Pancreas (tissue), 10 donors: ENCODE measurements at regions not wholly inside any gene's neighbourhood (a gene's known extent, or its start where the extent isn't known, plus 50 kb on each side); places are given as distances from the start of the nearest gene placed in this dataset.
"Not testable (repeated sequence)": the region's sequence is repeated elsewhere in the genome, so short reads cannot be mapped to it uniquely, and the experiment has no call there.

Source experiments
- ATAC-seq, 4 donors: fragments of 200-7000 bp; cut with Tn5 transposase; one replicate each; pipeline versions ENCODE4 v1.8.0 to v1.9.1; 2020; ENCODE audit warnings: mild to moderate bottlenecking in 4 of 4, moderate library complexity in 4 of 4
- DNase-seq, 6 donors: peaks; one replicate each; pipeline ENCODE4 v3.0.0-alpha.2; 2020
- FAIRE-seq: peaks from 2 replicates; lab custom pipeline; 2012; peaks lifted over from hg19 to GRCh38; lab: Jason Lieb, UNC
- H3K27ac ChIP-seq, 4 donors: fragments of 200-600 bp; sonication (generic); 1 replicate in 3 of 4; 2 replicates in 1 of 4; pipeline versions ENCODE4 v1.5.0 to v1.8.0; 2020
- H3K27me3 ChIP-seq, 4 donors: fragments of 200-600 bp; one replicate each; pipeline ENCODE4 v1.8.0; 2021
- H3K36me3 ChIP-seq, 3 donors: fragments of 200-600 bp; sonication (generic) in 1 of 3; one replicate each; pipeline versions ENCODE4 v1.5.0 to v1.8.0; 2020 to 2021
- H3K4me1 ChIP-seq, 3 donors: fragments of 200-600 bp; one replicate each; pipeline ENCODE4 v1.8.0; 2021
- H3K4me3 ChIP-seq, 4 donors: fragments of 200-600 bp; sonication (generic) in 2 of 4; one replicate each; pipeline versions ENCODE4 v1.5.0 to v1.8.0; 2020 to 2021
- H3K9me3 ChIP-seq, 4 donors: fragments of 200-600 bp; one replicate each; pipeline ENCODE4 v1.8.0; 2021
- WGBS, 2 donors: extraction: QIAGEN DNeasy Blood & Tissue Kit; methylation state at CpG; one replicate each; pipeline ENCODE4 v1.1.7; 2013; 5-methylcytosine and 5-hydroxymethylcytosine counted together
- intact Hi-C, 3 donors: fragments of 100-400 bp; cut with DNase I; formaldehyde crosslinking; loops; one replicate each; pipeline versions ENCODE4 v1.11.1 to v1.14.2; 2022
- TF ChIP-seq, protein P1 (sequence below), 4 donors: fragments of 200-600 bp; sonication (generic) in 3 of 4; IDR thresholded peaks; one replicate each; pipeline versions ENCODE4 v1.5.0 to v1.8.0; 2021; ENCODE audit warnings: antibody characterized with exemption in 4 of 4
- donor health status: healthy with polysubstance abuse.
- donor health status: DM: no; HTN: no; CAD: no; lungs with moderate emphysema.
- donor health status: DM: no; HTN: no; CAD: no.
- donor health status: control.
- donor health status: control.
- donor health status: Bipolar disorder and iron deficiency.
- donor health status: DM: yes; HTN: yes; CAD: no.
- donor health status: DM: no; HTN: no; CAD: no.
- donor health status: DM: no; HTN: no; CAD: no.
- donor health status: DM: yes; HTN: yes; CAD: no.

DNA sequence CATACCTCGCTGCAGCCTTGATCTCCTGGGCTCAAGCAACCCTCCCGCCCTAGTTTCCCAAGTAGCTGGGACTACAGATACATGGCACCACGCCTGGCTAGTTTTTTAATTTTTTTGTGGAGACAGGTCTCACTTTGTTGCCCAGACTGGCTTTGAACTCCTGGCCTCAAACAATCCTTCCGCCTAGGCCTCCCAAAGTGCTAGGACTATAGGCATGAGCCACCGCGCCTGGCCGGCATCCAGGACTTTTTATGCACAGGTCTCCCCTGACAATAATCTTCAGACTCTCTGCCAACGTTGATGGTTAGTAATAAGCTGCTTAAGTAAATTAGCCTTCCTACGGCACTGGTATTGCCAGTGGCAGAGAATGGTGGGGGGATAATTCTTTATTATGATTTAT is 110.5 kb upstream of the MTHFD1L start:
- ATAC-seq (no peak), DNase-seq (no peak), FAIRE-seq (no peak)
- Histone ChIP-seq H3K27me3 (no peaks in the 10 kb centered on the region), H3K36me3 (no peaks in the 10 kb centered on the region), H3K4me1 (no peaks in the 10 kb centered on the region), H3K27ac (no peak overlapping the region), H3K4me3 (no peak overlapping the region), H3K9me3 (no peaks in the 10 kb centered on the region)
- intact Hi-C loops: no loop called here
- WGBS, 2 donors: 75 to 84% methylated on average over 9 of the region's 9 CpGs
- TF ChIP-seq, protein P1, sequence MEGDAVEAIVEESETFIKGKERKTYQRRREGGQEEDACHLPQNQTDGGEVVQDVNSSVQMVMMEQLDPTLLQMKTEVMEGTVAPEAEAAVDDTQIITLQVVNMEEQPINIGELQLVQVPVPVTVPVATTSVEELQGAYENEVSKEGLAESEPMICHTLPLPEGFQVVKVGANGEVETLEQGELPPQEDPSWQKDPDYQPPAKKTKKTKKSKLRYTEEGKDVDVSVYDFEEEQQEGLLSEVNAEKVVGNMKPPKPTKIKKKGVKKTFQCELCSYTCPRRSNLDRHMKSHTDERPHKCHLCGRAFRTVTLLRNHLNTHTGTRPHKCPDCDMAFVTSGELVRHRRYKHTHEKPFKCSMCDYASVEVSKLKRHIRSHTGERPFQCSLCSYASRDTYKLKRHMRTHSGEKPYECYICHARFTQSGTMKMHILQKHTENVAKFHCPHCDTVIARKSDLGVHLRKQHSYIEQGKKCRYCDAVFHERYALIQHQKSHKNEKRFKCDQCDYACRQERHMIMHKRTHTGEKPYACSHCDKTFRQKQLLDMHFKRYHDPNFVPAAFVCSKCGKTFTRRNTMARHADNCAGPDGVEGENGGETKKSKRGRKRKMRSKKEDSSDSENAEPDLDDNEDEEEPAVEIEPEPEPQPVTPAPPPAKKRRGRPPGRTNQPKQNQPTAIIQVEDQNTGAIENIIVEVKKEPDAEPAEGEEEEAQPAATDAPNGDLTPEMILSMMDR (IDR thresholded peaks at IDR 0.05): no peak

DNA sequence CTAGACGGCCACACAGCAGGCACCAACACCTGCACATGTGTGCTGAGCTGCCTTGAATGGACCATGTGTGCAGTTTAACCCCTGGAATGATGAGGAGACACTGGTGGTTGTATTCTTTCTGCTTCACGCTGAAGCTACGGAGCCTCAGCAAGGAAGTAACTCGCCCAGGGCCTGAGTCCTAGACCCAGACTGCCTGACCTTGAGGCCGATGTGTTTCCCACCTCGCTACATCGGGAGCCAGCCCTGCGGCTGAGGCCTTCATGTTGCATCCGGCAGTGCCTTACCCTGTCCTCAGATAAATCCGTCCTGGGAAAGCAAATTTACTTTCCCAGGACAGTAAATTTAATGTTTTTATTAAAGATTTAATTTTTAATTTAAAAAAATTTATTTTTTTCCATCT is 110.0 kb upstream of the MTHFD1L start:
- FAIRE-seq (no peak), ATAC-seq (no peak), DNase-seq (no peak)
- H3K27me3 ChIP-seq: no peaks in the 10 kb centered on the region
- 71 to 72% methylated on average over 10 of the region's 10 CpGs for WGBS, 2 donors
- H3K4me3 ChIP-seq: no peak overlapping the region
- no peaks in the 10 kb centered on the region for H3K36me3 ChIP-seq
- H3K27ac ChIP-seq: no peak overlapping the region
- H3K4me1 ChIP-seq: no peaks in the 10 kb centered on the region
- no peaks in the 10 kb centered on the region for H3K9me3 ChIP-seq
- TF ChIP-seq, protein P1 (IDR thresholded peaks at IDR 0.05): no peak
- intact Hi-C loops: no loop called here

DNA sequence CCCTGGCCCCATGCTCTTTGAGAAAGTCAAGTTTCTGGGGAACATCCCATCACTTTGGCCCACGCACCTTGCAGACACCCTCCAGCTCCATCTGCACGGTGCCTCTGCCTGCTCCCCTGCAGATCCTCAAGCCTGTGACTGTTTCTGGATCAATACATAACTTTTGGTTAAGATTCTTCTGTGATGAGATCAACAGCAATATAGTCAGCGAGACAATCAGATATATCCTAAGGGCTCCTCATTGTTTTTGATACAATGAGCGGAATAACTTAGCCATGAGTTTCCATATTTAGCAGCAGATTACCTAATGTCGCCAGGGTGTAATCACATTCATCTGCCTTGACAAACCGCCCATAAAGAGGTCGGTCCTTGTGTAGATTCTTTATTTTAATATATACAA is 109.3 kb upstream of the MTHFD1L start:
- ATAC-seq: no peak
- H3K27ac ChIP-seq: no peak overlapping the region
- TF ChIP-seq, protein P1 (IDR thresholded peaks at IDR 0.05): no peak

DNA sequence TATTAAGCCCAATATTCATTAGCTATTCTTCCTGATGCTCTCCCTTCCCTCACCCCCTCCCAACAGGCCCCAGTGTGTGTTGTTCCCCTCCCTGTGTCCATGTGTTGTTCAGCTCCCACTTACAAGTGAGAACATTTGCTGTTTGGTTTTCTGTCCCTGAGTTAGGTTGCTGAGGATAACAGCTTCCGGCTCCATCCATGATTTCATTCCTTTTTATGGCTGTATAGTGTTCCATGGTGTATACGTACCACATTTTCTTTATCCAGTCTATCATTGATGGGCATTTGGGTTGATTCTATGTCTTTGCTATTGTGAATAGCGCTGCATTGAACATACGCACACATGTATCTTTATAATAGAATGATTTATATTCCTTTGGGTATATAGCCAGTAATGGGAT is 107.7 kb upstream of the MTHFD1L start:
- H3K36me3 ChIP-seq, H3K9me3 ChIP-seq, DNase-seq, ATAC-seq, H3K4me1 ChIP-seq, H3K27me3 ChIP-seq, H3K27ac ChIP-seq, intact Hi-C loops, H3K4me3 ChIP-seq, FAIRE-seq: not testable (repeated sequence)
- WGBS, 2 donors: 88 to 94% methylated on average over 4 of the region's 4 CpGs

More for the DNA sequence above, 109.3 kb upstream of the MTHFD1L start:
- DNase-seq (no peak), FAIRE-seq (no peak)
- Histone ChIP-seq H3K27me3 (no peaks in the 10 kb centered on the region), H3K36me3 (no peaks in the 10 kb centered on the region), H3K9me3 (no peaks in the 10 kb centered on the region), H3K4me1 (no peaks in the 10 kb centered on the region), H3K4me3 (no peak overlapping the region)
- intact Hi-C loops: no loop called here
- 78 to 79% methylated on average over 7 of the region's 7 CpGs for WGBS, 2 donors

DNA sequence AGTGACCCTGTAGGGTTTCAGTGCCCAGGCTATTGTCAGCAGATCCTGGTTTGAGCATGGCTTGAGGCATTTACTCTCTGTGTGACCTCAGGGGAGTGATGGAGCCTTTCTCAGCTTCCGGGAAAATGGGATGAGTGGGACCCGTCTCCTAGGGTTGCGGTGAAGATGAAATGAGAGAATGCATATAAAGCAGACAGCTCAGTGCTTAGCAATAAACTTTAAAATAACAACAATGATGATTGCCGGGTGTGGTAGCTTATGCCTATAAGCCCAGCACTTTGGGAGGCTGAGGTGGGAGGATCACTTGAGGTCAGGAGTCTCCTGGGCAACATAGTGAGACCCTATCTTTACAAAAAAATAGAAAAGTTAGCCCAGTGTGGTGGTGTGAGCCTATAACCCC is 106.0 kb upstream of the MTHFD1L start:
- no peak overlapping the region for H3K4me3 ChIP-seq
- no peaks in the 10 kb centered on the region for H3K36me3 ChIP-seq
- intact Hi-C loops: no loop called here
- TF ChIP-seq, protein P1 (IDR thresholded peaks at IDR 0.05): no peak
- FAIRE-seq (no peak), ATAC-seq (no peak), DNase-seq (no peak)
- no peak overlapping the region for H3K27ac ChIP-seq
- WGBS, 2 donors: 89 to 91% methylated on average over 4 of the region's 4 CpGs
- no peaks in the 10 kb centered on the region for H3K9me3 ChIP-seq
- H3K27me3 ChIP-seq: no peaks in the 10 kb centered on the region
- no peaks in the 10 kb centered on the region for H3K4me1 ChIP-seq

DNA sequence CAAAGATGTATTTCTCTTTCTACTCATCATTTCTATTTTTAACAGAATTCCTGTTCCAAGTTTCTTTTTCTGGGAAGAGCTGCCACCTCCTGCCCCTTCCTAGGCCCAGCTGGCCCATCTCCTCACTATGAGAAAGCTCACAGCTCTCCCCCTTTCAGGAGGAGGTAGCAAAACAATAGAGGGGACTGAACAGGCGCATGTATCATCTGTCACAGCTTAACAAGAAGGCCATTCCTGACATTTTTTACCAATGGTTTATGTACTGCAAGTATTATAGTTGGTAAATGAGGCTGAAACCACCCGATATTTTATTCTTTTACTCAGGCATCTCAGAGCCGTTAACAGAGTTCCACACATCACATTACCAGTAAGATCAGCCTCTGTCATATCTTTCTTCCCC is 103.7 kb upstream of the MTHFD1L start:
- TF ChIP-seq, protein P1 (IDR thresholded peaks at IDR 0.05): no peak
- H3K36me3 ChIP-seq: no peaks in the 10 kb centered on the region
- FAIRE-seq: no peak
- no peaks in the 10 kb centered on the region for H3K4me1 ChIP-seq
- no peak for DNase-seq
- no peaks in the 10 kb centered on the region for H3K9me3 ChIP-seq
- H3K27me3 ChIP-seq: no peaks in the 10 kb centered on the region
- intact Hi-C loops: no loop called here
- no peak overlapping the region for H3K4me3 ChIP-seq
- no peak for ATAC-seq
- no peak overlapping the region for H3K27ac ChIP-seq
- WGBS, 2 donors: 85 to 87% methylated on average over 3 of the region's 3 CpGs
